HG03039 (cell line): ENCODE measurements at regions not wholly inside any gene's neighbourhood (a gene's known extent, or its start where the extent isn't known, plus 50 kb on each side); places are given as distances from the start of the nearest gene placed in this dataset.
"Not testable (repeated sequence)": the region's sequence is repeated elsewhere in the genome, so short reads cannot be mapped to it uniquely, and the experiment has no call there.

ENCODE experiments used
- ATAC-seq: cut with Tn5 transposase; IDR thresholded peaks from one replicate; pipeline ENCODE4 v1.9.1; 2021; ENCODE audit warnings: mild to moderate bottlenecking, moderate library complexity; ENCODE audit not compliant: unreplicated experiment

DNA sequence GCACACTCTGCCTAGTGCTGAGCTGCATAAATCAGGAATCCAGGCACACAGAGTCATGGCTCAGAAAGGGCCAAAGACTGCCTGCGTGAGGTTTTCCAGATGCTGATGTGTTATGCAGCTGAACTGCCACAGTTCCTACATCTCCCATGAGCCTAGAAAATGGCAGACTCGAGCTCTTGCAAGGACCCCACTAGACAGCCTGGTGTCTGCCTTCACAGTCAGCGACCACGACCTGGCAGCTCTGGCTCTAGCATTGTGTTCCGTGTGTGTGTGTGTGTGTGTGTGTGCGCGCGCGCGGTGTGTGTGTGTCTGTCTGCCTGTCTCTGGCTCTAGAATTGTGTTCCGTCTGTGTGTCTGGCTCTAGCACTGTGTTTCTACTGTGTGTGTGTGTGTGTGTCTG, 203.6 kb upstream of the AGTR2 start:
- ATAC-seq, result no peak

DNA sequence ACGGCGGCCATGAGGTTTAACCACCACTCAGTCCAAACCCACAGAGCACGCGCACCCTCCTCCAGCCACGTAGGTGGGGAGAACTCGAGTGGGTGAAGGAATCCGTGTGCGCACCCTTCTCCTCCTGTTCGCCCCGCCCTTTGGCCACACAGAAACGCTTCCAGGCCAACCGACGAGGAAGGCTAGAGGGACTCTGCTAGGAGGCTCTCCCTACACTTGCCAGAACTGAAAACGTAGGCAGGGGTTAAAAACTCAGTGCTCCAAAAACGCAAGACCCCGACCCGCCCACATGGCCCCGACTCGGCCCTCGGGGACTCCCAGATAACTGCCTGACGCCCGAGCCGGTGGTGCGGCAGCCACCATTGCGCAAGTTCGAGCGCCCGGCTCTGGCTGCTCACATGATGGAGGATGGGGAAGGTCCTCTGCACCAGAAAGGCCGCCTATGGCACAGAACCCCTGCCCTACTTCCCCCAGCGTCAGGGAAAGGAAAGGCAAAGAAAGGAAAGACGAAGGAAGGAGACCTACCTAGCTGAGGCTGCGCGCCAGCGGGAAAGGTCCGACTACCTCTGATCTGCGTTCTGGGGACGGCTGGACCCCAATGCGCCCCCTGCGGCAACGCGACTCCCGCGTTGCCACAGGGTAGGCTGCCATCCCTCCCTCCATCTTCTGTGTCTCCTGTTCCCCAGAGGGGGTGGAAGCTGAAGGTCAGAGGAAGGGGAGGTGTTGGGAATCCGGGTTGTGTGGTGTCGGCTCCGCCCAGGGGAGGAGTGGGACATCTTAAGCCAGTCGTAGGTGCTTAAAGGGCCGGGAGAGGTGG, 201.9 kb upstream of the AGTR2 start:
- peak; percentile 79 for ATAC-seq

DNA sequence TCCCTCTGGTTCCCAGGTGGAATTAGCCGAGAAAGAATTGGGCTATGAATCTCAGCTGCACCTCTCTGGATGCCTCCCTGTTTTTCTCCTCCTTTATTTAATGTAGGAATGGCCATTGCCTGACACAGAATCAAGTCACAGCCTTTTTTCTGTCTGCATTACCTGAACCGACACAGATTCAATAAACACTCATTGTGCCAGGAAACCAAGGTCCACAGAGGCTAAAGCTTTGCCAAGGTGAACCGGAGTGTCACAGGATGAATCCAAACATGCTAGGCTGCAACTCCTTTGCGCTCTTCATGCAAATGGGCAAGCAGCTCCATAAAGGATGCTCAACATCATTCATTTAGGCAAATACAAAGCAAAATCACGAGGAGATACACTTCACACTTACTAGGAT, 199.8 kb upstream of the AGTR2 start:
- no peak for ATAC-seq

DNA sequence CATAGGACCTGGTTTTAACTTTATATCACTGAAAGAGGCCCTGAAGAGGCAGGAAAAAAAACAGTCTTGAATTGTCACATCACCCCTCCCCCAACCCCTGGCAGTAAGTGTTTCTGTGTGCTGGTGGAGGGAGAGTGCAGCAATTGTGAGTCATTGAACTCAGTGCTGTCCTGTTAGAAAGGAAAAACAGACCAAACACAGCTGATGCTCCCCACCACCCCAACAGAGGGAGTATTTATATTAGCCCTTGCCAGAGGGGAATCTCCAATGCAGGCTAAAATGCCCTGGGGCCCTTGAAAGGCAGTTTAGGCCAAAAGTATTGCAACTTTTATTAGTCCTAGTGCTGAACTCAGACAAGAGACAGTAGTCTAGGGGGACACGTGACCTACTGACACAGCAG, 197.8 kb upstream of the AGTR2 start:
- no peak for ATAC-seq

DNA sequence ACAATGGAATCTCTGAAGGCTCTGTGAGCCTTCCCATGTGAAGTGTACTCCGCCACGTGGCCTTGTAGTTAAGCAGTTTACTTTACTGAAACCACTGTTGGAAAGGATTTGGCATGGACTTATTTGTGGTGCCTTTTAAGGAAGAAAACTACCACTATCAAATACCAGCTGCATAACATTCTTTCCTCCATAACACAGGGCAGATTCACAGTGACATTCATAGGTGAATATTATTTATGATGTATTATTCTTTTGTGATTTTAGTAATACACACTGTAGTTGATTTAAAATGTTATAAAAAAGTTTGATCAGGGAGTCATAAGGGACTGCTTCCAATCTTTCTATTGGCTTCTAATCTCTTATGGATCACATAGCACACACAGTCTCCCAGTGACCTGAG, 192.5 kb upstream of the AGTR2 start:
- ATAC-seq, result no peak

DNA sequence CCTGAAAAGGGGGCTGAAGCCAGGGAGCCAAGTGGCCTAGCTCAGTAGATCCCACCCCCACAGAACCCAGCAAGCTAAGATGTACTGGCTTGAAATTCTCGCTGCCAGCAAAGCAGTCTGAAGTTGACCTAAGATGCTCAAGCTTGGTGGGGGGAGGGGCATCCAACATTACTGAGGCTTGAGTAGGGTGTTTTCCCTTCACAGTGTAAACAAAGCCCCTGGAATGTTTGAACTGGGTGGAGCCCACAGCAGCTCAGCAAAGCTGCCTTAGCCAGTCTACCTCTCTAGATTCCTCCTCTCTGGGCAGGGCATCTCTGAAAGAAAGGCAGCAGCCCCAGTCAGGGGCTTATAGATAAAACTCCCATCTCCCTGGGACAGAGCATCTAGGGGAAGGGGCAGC, 187.4 kb upstream of the AGTR2 start:
- ATAC-seq, result not testable (repeated sequence)

DNA sequence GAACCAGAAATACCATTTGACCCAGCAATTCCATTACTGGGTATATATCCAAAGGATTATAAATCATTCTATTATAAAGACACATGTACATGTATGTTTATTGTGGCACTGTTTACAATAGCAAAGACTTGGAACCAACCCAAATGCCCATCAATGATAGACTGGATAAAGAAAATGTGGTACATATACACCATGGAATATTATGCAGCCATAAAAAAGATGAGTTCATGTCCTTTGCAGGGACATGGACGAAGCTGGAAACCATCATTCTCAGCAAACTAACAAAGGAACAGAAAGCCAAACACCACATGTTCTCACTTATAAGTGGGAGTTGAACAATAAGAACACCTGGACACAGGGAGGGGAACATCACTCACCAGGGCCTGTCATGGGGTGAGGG, 183.1 kb upstream of the AGTR2 start:
- not testable (repeated sequence) for ATAC-seq

DNA sequence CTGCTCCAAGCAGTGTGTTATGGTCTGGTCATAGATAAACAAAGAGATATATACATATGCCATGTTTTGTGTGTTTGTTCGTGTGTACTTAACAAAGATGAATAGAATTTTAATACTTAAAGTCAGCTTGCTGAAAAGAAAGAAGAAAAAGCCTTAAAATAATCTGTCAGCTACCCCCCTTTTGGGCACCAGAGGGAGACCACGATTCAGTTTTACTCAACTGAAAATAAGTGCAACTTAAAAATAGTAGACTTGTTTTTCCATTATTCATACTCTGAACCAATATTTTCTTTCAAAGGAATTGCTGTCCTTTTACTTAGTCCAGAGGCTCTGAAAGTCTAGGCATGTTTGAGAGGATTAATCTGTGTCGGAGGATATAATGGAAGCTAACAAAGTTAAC, 181.7 kb upstream of the AGTR2 start:
- no peak for ATAC-seq

DNA sequence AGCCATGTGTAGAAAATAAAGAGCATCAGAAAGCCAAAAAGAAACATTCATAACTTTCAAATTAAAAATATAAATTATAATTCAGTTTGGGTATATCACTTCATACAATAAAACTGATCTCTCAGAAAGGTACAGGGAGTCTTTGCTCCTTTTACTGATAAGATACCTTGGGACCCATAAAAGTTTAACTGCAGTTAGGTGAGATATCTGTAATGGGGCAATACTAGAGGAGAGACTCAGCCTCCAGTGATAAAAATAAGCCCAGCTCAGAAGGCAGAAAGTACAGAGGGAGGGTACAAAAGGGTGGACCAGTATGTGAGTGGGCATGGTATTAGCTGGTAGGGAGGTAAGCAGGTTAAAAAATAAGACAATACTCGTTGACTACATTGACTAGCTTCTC, 180.9 kb upstream of the AGTR2 start:
- no peak for ATAC-seq

DNA sequence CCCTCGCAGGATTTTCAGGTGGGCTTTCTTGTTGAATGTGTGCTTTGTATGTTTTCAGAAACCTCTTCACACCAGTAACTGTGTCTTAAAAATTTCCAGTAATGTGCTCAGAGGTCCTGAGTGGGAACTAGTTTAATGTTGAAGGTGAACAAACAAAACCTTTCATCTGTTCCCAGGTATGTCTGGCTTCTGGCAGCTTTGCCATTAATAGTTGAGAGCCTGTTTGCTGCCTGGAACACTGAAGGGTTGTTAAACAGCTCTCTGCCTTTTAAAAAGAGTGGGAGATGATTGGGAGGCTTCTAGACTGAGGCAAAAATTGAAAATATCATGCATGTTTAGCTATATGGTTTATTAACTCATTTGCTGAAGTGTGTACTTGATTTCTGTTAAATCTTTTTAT, 161.2 kb upstream of the AGTR2 start:
- ATAC-seq, result no peak

DNA sequence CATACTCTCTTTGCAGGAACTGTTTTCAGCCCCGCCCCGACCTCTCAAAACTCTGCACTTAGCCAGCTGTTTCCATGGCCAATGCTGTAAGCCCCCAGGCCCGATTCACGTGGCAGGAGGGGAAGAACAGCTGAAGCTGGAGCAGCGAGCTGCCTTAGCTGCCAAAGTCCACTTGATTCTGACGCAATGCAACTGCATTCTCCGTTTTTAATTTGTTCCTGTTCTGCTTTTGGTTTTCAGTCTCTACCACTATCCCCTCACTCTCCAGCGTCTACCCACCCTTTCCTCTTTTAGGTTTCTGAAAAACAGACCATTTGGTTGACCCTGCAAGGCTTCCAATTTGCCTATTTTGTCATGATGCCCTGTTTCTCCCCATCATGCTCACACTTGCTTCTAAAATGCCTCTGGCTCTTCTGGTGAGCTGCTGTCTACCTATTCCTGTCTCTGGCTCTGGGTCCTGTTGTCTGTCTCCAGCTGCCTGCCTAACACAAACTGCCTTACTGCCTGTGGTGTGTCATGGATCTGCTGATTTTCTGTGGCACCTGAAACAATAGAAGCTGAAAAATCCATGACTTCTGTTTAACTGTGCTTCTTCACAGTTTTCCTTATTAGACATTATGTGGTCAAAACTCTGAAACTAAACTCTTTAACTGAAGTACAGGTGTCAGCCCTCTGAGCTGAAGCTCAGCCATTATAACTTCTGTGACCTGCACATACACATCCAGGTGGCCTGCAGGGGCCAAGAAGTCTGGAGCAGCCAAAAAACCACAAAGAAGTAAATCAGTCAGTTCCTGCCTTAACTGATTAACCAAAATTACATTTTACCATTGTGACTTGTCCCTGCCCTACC, 160.5 kb upstream of the AGTR2 start:
- peak; percentile 76 for ATAC-seq

DNA sequence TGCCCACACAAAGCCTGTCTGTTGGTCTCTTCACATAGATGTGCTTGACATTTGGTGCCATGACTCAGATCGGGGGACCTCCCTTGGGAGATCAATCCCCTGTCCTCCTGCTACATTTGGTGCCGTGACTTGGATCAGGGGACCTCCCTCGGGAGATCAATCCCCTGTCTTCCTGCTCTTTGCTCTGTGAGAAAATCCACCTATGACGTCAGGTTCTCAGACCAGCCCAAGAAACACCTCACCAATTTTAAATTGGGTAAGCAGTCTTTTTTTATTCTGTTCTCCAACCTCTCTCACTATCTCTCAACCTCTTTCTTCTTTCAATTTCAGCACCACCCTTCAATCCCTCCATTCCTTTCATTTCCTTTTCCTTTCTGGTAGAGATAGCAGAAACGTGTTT, 159.6 kb upstream of the AGTR2 start:
- no peak for ATAC-seq

DNA sequence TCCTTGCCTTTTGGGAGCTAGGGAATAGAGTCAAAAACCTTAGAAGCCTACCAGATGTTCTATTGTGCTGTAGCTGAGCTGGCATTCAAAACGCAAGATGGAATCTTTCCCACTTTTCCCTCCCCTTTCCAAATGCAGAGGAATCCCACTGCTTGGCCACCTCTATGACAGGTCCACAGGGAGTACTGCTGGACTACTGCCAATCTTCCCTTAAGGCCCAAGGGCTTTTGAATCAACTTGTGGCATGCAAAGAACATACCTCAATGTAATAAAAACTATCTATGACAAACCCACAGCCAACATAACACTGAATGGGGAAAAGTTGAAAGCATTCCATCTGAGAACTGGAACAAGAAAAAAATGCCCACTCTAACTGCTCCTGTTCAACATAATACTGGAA, 139.2 kb upstream of the AGTR2 start:
- no peak for ATAC-seq
